H9 (cell line): ENCODE measurements at regions not wholly inside any gene's neighbourhood (a gene's known extent, or its start where the extent isn't known, plus 50 kb on each side); places are given as distances from the start of the nearest gene placed in this dataset.

Experiments
- DNase-seq: peaks from one replicate; pipeline ENCODE4 v3.0.0-alpha.2; 2017
- H2AFZ ChIP-seq: one replicate; pipeline ENCODE4 v1.6.1; 2013; ENCODE audit warnings: mild to moderate bottlenecking, low read length, control low read depth, moderate library complexity
- H2AK5ac ChIP-seq: 2 replicates; pipeline ENCODE4 v1.6.1; 2013; ENCODE audit warnings: low read length, control low read depth, mixed read lengths; ENCODE audit not compliant: insufficient read length
- H2BK120ac ChIP-seq: one replicate; pipeline ENCODE4 v1.6.1; 2013; ENCODE audit warnings: low read depth, mild to moderate bottlenecking, low read length, control low read depth, inconsistent platforms; ENCODE audit not compliant: poor library complexity, severe bottlenecking
- H2BK12ac ChIP-seq: 2 replicates; pipeline ENCODE4 v1.6.1; 2013; ENCODE audit warnings: low read length, control low read depth, mixed read lengths, low read depth; ENCODE audit not compliant: insufficient read length
- H2BK15ac ChIP-seq: 2 replicates; pipeline ENCODE4 v1.6.1; 2013; ENCODE audit warnings: low read depth, low read length, control low read depth
- H2BK20ac ChIP-seq: one replicate; pipeline ENCODE4 v1.6.1; 2013; ENCODE audit warnings: low read depth, mild to moderate bottlenecking, low read length, control low read depth, inconsistent platforms; ENCODE audit not compliant: poor library complexity, severe bottlenecking
- H2BK5ac ChIP-seq: 2 replicates; pipeline ENCODE4 v1.6.1; 2013; ENCODE audit warnings: low read length, control low read depth, mixed read lengths; ENCODE audit not compliant: insufficient read length
- H3K14ac ChIP-seq: 2 replicates; pipeline ENCODE4 v1.6.1; 2013; ENCODE audit warnings: low read length, control low read depth; ENCODE audit not compliant: insufficient read depth
- H3K18ac ChIP-seq: 2 replicates; pipeline ENCODE4 v1.6.1; 2013; ENCODE audit warnings: low read depth, mild to moderate bottlenecking, mixed read lengths, low read length, control low read depth; ENCODE audit not compliant: insufficient read length
- H3K23ac ChIP-seq: 2 replicates; pipeline ENCODE4 v1.6.1; 2013; ENCODE audit warnings: low read length, control low read depth, mixed read lengths, low read depth; ENCODE audit not compliant: insufficient read length
- H3K23me2 ChIP-seq: 2 replicates; pipeline ENCODE4 v1.6.1; 2013; ENCODE audit warnings: low read depth, mild to moderate bottlenecking, mixed read lengths, low read length, control low read depth; ENCODE audit not compliant: insufficient read length, poor library complexity, severe bottlenecking
- H3K27ac ChIP-seq: 2 replicates; pipeline ENCODE4 v1.5.1; 2013; ENCODE audit warnings: low read length, control low read depth, mixed read lengths, low read depth; ENCODE audit not compliant: insufficient read length
- H3K27me3 ChIP-seq: 2 replicates; pipeline ENCODE4 v1.6.1; 2013; ENCODE audit warnings: low read length, control low read depth, inconsistent platforms; ENCODE audit not compliant: insufficient read depth
- H3K4ac ChIP-seq: 2 replicates; pipeline ENCODE4 v1.6.1; 2013; ENCODE audit warnings: low read depth, mild to moderate bottlenecking, control low read depth, inconsistent platforms, low read length, moderate library complexity
- H3K4me1 ChIP-seq: 2 replicates; pipeline ENCODE4 v1.6.1; 2013; ENCODE audit warnings: low read length, control low read depth, inconsistent platforms; ENCODE audit not compliant: insufficient read depth
- H3K4me2 ChIP-seq: 2 replicates; pipeline ENCODE4 v1.6.1; 2013; ENCODE audit warnings: low read length, control low read depth, mixed read lengths; ENCODE audit not compliant: insufficient read length, insufficient read depth
- H3K56ac ChIP-seq: 2 replicates; pipeline ENCODE4 v1.6.1; 2013; ENCODE audit warnings: low read depth, mild to moderate bottlenecking, mixed read lengths, low read length, control low read depth; ENCODE audit not compliant: insufficient read length
- H3K79me1 ChIP-seq: 2 replicates; pipeline ENCODE4 v1.6.1; 2013; ENCODE audit warnings: low read depth, mild to moderate bottlenecking, moderate library complexity, low read length, control low read depth, inconsistent platforms; ENCODE audit not compliant: insufficient read depth, poor library complexity, severe bottlenecking
- H3K79me2 ChIP-seq: 2 replicates; pipeline ENCODE4 v1.6.1; 2013; ENCODE audit warnings: low read length, control low read depth, inconsistent platforms; ENCODE audit not compliant: insufficient read depth
- H3K9ac ChIP-seq: 2 replicates; pipeline ENCODE4 v1.6.1; 2013; ENCODE audit warnings: low read length, control low read depth, mixed read lengths; ENCODE audit not compliant: insufficient read length; ENCODE audit errors: extremely low read depth
- H3K9me3 ChIP-seq: one replicate; pipeline ENCODE4 v1.6.1; 2013; ENCODE audit warnings: low read depth, low read length, inconsistent platforms; ENCODE audit not compliant: control insufficient read depth
- H3T11ph ChIP-seq: one replicate; pipeline ENCODE4 v1.6.1; 2013; ENCODE audit warnings: mild to moderate bottlenecking, low read length, control low read depth, inconsistent platforms
- H4K20me1 ChIP-seq: one replicate; pipeline ENCODE4 v1.6.1; 2013; ENCODE audit not compliant: control insufficient read depth, insufficient read length, insufficient read depth
- H4K5ac ChIP-seq: 2 replicates; pipeline ENCODE4 v1.6.1; 2013; ENCODE audit warnings: low read depth, mild to moderate bottlenecking, mixed read lengths, low read length, control low read depth; ENCODE audit not compliant: insufficient read length
- H4K8ac ChIP-seq: replicated peaks from 2 replicates; pipeline ENCODE4 v1.6.1; 2013; ENCODE audit warnings: low read length, control low read depth, mixed read lengths, low read depth; ENCODE audit not compliant: insufficient read length
- H4K91ac ChIP-seq: 2 replicates; pipeline ENCODE4 v1.6.1; 2013; ENCODE audit warnings: low read depth, mild to moderate bottlenecking, moderate library complexity, mixed read lengths, low read length, control low read depth; ENCODE audit not compliant: insufficient read length
- H3K27ac Mint-ChIP-seq, 3 experiments: 2 replicates in 2 of 3; 3 replicates in 1 of 3; pipeline ENCODE4 v1.8.0; 2020 to 2021; ENCODE audit warnings: mixed read lengths in 3 of 3, mild to moderate bottlenecking in 1 of 3, moderate library complexity in 1 of 3
- H3K27me3 Mint-ChIP-seq: 2 replicates; pipeline ENCODE4 v1.8.0; 2021; ENCODE audit warnings: low read depth, mild to moderate bottlenecking, moderate library complexity, mixed read lengths
- H3K36me3 Mint-ChIP-seq, 3 experiments: 2 replicates in 2 of 3; 3 replicates in 1 of 3; pipeline ENCODE4 v1.8.0; 2020 to 2021; ENCODE audit warnings: low read depth in 3 of 3, mixed read lengths in 3 of 3; ENCODE audit not compliant: insufficient read depth in 1 of 3
- H3K4me1 Mint-ChIP-seq, 2 experiments: 2 replicates each; pipeline ENCODE4 v1.8.0; 2020; ENCODE audit warnings: mixed read lengths in 2 of 2
- H3K4me3 Mint-ChIP-seq, 2 experiments: 2 replicates in 1 of 2; 3 replicates in 1 of 2; pipeline ENCODE4 v1.8.0; 2020 to 2021; ENCODE audit warnings: mild to moderate bottlenecking in 2 of 2, mixed read lengths in 2 of 2, moderate library complexity in 1 of 2
- H3K9me3 Mint-ChIP-seq, 2 experiments: 2 replicates in 1 of 2; 3 replicates in 1 of 2; pipeline ENCODE4 v1.8.0; 2020; ENCODE audit warnings: mild to moderate bottlenecking in 2 of 2, mixed read lengths in 2 of 2, moderate library complexity in 1 of 2
- WGBS: extraction: QIAGEN DNeasy Blood & Tissue Kit; methylation state at CpG from one replicate; pipeline ENCODE4 v1.1.7; 2013; ENCODE audit warnings: missing lambda C conversion rate, low lambda C conversion rate, mixed read lengths; ENCODE audit not compliant: insufficient read length; ENCODE audit errors: extremely low coverage; 5-methylcytosine and 5-hydroxymethylcytosine counted together
- TF ChIP-seq, protein P1 (sequence below): fragments of 200-600 bp; sonication (generic); conservative IDR thresholded peaks from 3 replicates; pipeline ENCODE4 v1.8.0; 2021; ENCODE audit warnings: antibody characterized with exemption, mild to moderate bottlenecking

DNA sequence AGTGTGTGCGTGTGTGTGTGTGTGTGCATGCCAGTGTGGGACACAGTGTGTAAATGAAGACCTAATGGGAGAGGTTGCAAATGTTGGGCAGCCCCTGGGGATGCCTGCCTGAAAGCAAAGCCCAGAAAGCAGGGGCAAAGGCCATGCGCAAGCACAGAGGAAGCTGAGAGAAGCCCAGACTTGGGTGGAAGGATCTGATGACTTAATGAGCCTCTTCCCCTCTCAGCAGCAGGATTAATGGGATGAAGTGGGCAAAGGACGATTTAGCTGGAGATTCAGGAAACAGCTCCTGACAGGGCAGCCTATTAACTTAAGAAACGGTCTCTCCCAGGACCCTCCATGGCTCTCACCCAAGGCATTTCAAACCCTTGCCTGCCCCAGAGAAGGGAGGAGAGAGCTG is 107.3 kb downstream of the EFNB1 start:
- TF ChIP-seq, protein P1, sequence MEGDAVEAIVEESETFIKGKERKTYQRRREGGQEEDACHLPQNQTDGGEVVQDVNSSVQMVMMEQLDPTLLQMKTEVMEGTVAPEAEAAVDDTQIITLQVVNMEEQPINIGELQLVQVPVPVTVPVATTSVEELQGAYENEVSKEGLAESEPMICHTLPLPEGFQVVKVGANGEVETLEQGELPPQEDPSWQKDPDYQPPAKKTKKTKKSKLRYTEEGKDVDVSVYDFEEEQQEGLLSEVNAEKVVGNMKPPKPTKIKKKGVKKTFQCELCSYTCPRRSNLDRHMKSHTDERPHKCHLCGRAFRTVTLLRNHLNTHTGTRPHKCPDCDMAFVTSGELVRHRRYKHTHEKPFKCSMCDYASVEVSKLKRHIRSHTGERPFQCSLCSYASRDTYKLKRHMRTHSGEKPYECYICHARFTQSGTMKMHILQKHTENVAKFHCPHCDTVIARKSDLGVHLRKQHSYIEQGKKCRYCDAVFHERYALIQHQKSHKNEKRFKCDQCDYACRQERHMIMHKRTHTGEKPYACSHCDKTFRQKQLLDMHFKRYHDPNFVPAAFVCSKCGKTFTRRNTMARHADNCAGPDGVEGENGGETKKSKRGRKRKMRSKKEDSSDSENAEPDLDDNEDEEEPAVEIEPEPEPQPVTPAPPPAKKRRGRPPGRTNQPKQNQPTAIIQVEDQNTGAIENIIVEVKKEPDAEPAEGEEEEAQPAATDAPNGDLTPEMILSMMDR: no peak
- H2BK20ac ChIP-seq: no peak overlapping the region
- H2AFZ ChIP-seq: no peak overlapping the region
- no peak overlapping the region for H3T11ph ChIP-seq
- WGBS: no CpG with 5 or more reads among the region's 4 CpGs
- Mint-ChIP-seq H3K9me3 (peaks cover 40 to 43% of the 10 kb centered on the region in 2 experiments), H3K27ac (no peak overlapping the region), H3K36me3 (peaks cover 0 to 1% (median 0%) of the 10 kb centered on the region in 3 experiments; a peak in 1 of 7 replicates), H3K4me3 (no peak overlapping the region), H3K27me3 (peaks cover 10% of the 10 kb centered on the region), H3K4me1 (peaks cover 0 to 12% of the 10 kb centered on the region in 2 experiments; a peak in 2 of 4 replicates)
- no peak overlapping the region for H3K9ac ChIP-seq
- H4K8ac ChIP-seq: no peak overlapping the region
- H3K9me3 ChIP-seq: no peaks in the 10 kb centered on the region
- no peak overlapping the region for H3K56ac ChIP-seq
- H4K91ac ChIP-seq: no peak overlapping the region
- H3K23me2 ChIP-seq: no peaks in the 10 kb centered on the region
- no peak overlapping the region for H3K4me2 ChIP-seq
- no peak overlapping the region for H3K14ac ChIP-seq
- no peak overlapping the region for H4K5ac ChIP-seq
- no peak overlapping the region for H2BK15ac ChIP-seq
- H3K79me2 ChIP-seq: no peaks in the 10 kb centered on the region
- H2BK12ac ChIP-seq: no peak overlapping the region
- no peak overlapping the region for H3K18ac ChIP-seq
- no peaks in the 10 kb centered on the region for H4K20me1 ChIP-seq
- no peak overlapping the region for H3K27ac ChIP-seq
- DNase-seq: no peak
- H3K23ac ChIP-seq: no peak overlapping the region
- no peak overlapping the region for H2AK5ac ChIP-seq
- no peak overlapping the region for H2BK120ac ChIP-seq
- no peaks in the 10 kb centered on the region for H3K4me1 ChIP-seq
- H3K79me1 ChIP-seq: no peaks in the 10 kb centered on the region
- no peak overlapping the region for H3K4ac ChIP-seq
- H3K27me3 ChIP-seq: no peaks in the 10 kb centered on the region
- H2BK5ac ChIP-seq: no peak overlapping the region
